GM18873 (cell line): ENCODE measurements at regions not wholly inside any gene's neighbourhood (a gene's known extent, or its start where the extent isn't known, plus 50 kb on each side); places are given as distances from the start of the nearest gene placed in this dataset.

Experiments used
- ATAC-seq: cut with Tn5 transposase; IDR thresholded peaks from one replicate; pipeline ENCODE4 v1.9.1; 2021; ENCODE audit warnings: mild to moderate bottlenecking, moderate library complexity, moderate number of reproducible peaks; ENCODE audit not compliant: unreplicated experiment, low FRiP score

- no peak for ATAC-seq
These were observed 532.6 kb downstream of the TNS3 start for GRCh38 chr7:47049234-47049774.

- ATAC-seq, result no peak
These were observed 534.5 kb downstream of the TNS3 start for GRCh38 chr7:47047384-47047783.

- no peak for ATAC-seq
These were observed 535.0 kb downstream of the TNS3 start for GRCh38 chr7:47046949-47047348.

- no peak for ATAC-seq
These were observed 536.5 kb downstream of the TNS3 start for GRCh38 chr7:47045207-47046051.

- no peak for ATAC-seq
These were observed 537.3 kb downstream of the TNS3 start for GRCh38 chr7:47044625-47045024.

- no peak for ATAC-seq
These were observed 538.6 kb downstream of the TNS3 start for GRCh38 chr7:47043304-47043703.

- no peak for ATAC-seq
These were observed 539.2 kb downstream of the TNS3 start for GRCh38 chr7:47042669-47043068.

GRCh38 chr7:47040795-47041347, 541.0 kb downstream of the TNS3 start:
- ATAC-seq, result no peak

GRCh38 chr7:47039904-47040303, 542.0 kb downstream of the TNS3 start:
- no peak for ATAC-seq

- ATAC-seq, result no peak
These were observed 542.7 kb downstream of the TNS3 start for GRCh38 chr7:47039089-47039648.

- ATAC-seq, result no peak
These were observed 543.3 kb downstream of the TNS3 start for GRCh38 chr7:47038621-47039020.

- ATAC-seq, result no peak
These were observed 544.3 kb downstream of the TNS3 start for GRCh38 chr7:47037607-47038006.

- no peak for ATAC-seq
These were observed 545.0 kb downstream of the TNS3 start for GRCh38 chr7:47036909-47037308.

- ATAC-seq, result no peak
These were observed 546.4 kb downstream of the TNS3 start for GRCh38 chr7:47035522-47035921.

GRCh38 chr7:47034180-47034579, 547.7 kb downstream of the TNS3 start:
- no peak for ATAC-seq

- ATAC-seq, result no peak
These were observed 549.4 kb downstream of the TNS3 start for GRCh38 chr7:47032536-47032908.

- no peak for ATAC-seq
These were observed 550.0 kb downstream of the TNS3 start for GRCh38 chr7:47031786-47032535.

GRCh38 chr7:47028284-47028683, 553.6 kb downstream of the TNS3 start:
- ATAC-seq, result no peak

- no peak for ATAC-seq
These were observed 554.1 kb downstream of the TNS3 start for GRCh38 chr7:47027695-47028240.

GRCh38 chr7:47026780-47027361, 555.0 kb downstream of the TNS3 start:
- ATAC-seq, result no peak
